GM21576 (cell line): ENCODE measurements at regions not wholly inside any gene's neighbourhood (a gene's known extent, or its start where the extent isn't known, plus 50 kb on each side); places are given as distances from the start of the nearest gene placed in this dataset.
"Not testable (repeated sequence)": the region's sequence is repeated elsewhere in the genome, so short reads cannot be mapped to it uniquely, and the experiment has no call there.

Experiments
- ATAC-seq: cut with Tn5 transposase; IDR thresholded peaks from one replicate; pipeline ENCODE4 v1.9.1; 2021; ENCODE audit warnings: mild to moderate bottlenecking, moderate library complexity; ENCODE audit not compliant: unreplicated experiment

GRCh38 chr9:75274781-75275180, 186.5 kb downstream of the OSTF1 start:
- ATAC-seq: no peak

DNA sequence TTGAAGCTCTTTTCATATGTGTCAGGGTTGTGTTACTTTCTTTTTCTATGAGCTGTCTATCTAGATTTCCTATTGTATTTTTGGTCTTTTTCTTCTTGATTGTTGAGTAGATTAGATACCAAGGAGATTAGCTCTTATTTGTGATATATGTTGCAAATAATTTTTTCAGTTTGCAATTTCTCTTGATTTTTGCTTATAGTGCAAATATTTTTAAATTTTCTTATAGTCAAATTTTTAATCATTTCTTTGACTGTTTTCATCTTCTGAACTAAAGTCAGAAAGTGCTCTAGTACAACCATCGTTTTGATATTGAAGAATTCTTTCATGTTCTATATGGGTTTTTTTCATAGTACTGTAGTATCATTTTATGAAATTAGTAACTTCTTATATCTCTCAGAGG, 193.7 kb downstream of the OSTF1 start:
- ATAC-seq: no peak

- ATAC-seq: no peak
These were observed 201.0 kb downstream of the OSTF1 start for GRCh38 chr9:75289332-75289731.

DNA sequence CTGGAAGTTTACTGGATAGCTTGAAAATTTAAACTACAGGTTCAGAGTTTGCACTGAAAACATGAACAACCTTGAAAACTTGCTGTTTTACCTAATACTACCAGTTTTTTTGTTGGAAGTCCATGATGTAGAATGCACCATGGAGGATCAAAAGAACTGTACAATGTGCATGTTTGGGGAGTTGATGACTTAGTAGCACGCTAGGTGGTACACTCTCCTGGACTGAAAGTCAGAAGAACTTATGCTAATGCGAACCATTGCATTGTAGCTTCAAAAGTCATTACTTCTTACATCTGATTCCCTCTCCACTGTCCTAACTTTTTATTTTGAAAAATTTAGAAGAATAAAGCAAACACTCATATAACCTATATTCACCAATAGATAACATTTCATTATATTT, 211.0 kb downstream of the OSTF1 start:
- ATAC-seq: no peak

GRCh38 chr9:75333624-75334023, 245.3 kb downstream of the OSTF1 start:
- ATAC-seq: no peak

DNA sequence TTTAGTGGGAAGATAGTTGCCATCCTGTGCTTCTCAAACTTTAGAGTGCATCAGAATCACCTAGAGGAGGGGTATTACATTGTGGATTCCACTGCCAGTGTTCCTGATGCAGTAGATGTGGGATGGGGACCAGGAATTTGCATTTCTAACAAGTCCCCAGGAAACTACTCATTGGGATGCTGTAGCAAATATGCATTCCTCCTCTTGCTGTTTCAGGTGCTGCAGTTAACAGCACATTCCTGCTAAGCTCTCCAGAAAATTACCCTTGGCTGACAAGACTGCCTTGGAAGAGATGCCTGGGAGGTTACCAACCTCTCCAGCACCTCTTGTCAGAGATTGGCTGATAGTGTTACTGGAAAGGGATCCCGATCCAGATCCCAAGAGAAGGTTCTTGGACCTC, 270.5 kb downstream of the OSTF1 start:
- no peak for ATAC-seq

GRCh38 chr9:75359638-75360037, 271.3 kb downstream of the OSTF1 start:
- no peak for ATAC-seq

- ATAC-seq: no peak
These were observed 271.9 kb downstream of the OSTF1 start for GRCh38 chr9:75360252-75360651.

DNA sequence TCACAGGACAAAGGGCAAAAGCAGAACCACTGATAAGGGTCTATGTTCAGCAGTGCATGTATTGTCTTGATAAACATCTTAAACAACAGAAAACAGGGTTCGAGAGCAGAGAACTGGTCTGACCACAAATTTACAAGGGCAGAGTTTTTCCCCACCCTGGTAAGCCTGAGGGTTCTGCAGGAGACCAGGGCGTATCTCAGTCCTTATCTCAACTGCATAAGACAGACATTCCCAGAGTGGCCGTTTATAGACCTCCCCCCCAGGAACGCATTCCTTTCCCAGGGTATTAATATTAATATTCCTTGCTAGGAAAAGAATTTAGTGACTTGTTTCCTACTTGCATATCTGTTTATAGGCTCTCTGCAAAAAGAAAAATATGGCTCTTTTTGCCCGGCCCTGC, 274.1 kb downstream of the OSTF1 start:
- not testable (repeated sequence) for ATAC-seq

DNA sequence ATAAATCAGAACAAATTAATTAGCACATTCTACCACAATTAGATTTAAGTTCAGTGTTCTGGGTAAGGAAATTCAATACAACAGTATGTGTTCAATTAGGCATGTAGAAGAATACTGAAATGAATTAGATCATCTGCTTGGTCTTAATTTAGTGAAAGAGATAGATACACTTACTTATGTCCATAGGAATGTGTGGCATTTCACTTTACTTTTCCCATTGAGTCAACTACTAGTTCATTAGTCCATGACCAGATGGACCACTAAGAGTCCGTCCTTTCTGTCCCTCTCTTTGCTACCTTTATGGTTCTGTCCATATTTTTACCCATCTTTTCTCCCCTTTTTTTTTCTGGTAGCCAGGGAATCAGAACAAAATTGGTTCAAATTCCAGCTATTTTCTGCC, 276.9 kb downstream of the OSTF1 start:
- no peak for ATAC-seq

DNA sequence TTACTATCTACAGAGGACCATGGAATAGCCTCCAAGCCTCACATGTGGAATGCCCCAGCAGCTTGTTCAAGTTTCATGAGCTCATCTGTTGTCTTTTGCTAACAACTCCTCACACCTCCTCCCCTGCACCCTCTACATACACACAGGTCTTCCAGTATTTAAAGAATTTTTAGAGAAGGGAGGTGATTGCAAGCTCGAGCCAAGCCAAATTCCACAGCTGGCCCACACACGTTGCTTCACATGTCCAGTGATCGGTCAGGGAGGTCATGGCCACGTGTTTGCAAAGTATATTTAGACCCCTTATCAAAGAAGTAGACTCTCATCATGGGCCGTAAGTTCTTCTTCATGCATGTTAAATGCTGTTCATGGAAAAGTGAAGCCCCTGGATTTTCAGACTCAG, 281.7 kb downstream of the OSTF1 start:
- ATAC-seq: no peak

DNA sequence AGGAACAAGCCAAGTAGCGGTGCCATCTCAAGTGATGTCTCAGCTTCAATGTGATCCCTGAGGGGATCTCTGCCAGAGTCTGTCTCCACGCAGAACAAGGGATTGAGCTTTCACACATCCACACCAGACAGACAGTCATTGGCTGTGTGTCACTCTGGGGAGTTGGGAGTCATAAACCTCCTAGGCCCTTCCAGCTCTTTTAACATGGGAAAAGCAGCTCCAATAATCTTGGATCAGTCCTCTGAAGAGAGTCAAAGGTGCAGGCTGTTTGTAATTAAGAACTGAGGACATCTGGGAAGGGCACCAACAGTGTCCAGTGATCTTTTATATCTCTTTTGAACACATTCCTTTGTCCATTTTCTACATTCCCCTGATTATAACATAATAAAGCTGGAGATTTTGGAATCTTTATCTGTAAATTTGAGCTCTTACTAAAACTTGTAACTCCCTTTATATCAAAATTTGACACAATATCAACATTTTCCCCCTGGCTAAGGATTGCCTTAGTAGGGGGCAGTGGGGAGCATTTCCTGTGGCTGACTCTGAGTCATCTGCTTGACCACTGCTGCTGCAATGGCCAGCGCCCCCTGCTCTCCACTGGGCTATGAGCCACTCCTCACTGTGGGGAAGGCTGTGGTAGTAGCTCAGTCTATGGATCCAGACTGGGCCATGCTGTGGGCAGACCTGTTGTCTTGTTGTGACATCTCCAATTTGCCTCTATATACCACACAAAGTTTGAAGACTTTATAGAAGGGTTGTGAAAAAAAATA, 284.4 kb downstream of the OSTF1 start:
- no peak for ATAC-seq

DNA sequence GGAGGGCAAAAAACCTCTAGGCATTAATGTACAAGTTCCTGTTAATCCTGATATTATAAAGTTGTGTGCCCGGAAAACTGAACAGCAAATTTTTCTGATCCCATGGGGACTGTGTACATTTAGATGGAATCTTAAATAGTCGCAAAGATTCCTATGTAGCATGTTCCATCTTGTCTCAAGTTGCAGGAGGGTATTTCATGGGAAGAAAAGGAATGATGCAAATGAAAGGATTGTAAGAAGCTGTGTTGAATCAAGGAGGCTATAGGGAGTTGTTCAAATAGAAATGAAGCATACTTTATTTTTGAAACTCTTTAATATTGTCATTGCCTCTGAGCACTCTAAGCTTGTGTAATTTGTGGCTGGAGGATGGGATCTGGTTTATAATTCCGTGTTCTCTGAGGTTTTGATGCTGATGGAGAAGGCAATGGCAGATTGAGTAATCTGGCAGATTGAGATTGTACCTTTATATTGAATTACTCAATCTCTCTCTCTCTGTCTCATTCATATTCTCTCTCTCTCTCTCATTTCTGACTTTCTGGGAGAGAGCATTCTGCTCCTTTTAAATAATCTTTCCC, 288.5 kb downstream of the OSTF1 start:
- no peak for ATAC-seq

DNA sequence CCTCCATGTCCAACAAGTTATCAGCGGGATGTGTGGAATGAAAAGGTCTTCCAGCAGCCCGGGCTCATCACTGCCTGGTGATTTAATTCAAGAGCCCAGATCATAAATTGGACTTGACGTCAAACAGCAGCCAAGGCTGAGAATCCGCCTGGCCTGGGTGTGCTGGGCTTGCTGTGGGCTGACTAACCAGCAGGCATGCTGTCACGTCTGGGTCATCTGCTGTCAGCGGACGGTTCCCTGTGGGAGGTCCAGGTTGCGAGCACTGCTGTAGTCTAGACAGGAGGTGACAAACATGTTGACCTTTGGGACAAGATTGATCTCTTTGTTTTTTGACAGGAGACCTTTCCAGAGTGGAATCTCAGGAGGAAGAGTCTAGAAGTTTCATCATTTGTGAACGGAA, 289.7 kb downstream of the OSTF1 start:
- no peak for ATAC-seq

- no peak for ATAC-seq
These were observed 290.6 kb downstream of the OSTF1 start for GRCh38 chr9:75378926-75379325.

GRCh38 chr9:75382126-75382525, 293.8 kb downstream of the OSTF1 start:
- ATAC-seq: no peak

DNA sequence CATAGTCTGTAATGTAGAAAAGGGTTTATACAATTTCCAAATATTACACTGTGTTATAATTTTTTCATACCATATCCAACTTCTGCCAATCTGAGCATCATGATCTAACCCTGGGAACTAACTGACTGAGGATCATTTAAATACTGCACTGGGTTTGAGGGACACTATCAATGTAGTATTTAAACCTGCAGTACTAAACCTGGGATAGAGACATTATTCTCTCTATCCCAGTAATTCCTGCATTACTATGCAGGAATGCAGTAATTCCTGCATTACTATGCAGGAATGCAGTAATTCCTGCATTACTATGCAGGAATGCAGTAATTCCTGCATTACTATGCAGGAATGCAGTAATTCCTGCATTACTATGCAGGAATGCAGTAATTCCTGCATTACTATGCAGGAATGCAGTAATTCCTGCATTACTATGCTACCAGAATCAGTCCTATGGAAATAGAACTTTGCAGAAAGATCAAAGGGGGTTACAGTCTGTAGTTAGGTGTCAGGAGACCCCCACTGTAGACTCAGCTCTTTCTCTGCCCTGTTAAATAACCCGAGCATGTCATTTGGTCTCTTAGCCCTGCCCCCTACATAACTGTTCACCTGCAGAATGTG, 295.2 kb downstream of the OSTF1 start:
- not testable (repeated sequence) for ATAC-seq

DNA sequence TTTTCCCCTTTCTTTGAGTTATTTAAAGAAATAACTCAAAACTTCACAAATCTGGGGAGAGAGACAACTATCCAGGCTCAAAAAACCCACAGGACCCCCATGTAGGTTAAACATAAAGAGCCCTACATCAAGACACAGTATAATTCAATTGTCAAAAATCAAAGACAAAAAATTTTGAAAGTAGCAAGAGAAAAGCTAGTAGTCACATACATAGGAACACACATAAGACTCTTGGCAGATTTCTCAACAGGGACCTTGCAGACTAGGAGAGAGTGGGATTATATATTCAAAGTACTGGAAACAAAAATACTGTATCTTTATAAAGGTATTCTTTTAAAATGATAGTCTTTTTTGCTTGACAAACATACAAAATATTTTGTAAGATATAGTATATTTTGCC, 296.9 kb downstream of the OSTF1 start:
- no peak for ATAC-seq

DNA sequence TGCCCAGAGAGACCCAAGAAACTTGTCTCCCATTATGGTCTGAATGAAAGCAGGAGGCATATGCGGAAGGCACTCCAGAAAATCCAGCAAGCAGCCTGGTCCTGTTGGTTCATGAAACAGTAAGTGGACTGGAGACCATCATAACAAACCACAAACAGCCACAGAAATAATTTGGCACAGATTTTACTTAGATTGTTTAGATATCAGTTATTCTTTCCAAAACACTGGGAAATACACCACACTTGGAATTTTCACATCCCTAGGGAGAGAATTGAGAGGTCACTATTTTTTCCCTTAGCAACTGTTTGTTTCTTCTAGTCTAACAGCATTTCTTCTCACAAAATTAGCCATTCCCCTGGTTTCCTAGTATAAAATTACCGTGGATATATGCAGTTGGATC, 300.8 kb downstream of the OSTF1 start:
- no peak for ATAC-seq

- ATAC-seq: no peak
These were observed 302.6 kb downstream of the OSTF1 start for GRCh38 chr9:75390951-75391350.

- no peak for ATAC-seq
These were observed 303.2 kb downstream of the OSTF1 start for GRCh38 chr9:75391497-75391896.

GRCh38 chr9:75395336-75395735, 307.0 kb downstream of the OSTF1 start:
- no peak for ATAC-seq
